Right cardiac atrium (tissue), 5 donors: ENCODE measurements at regions not wholly inside any gene's neighbourhood (a gene's known extent, or its start where the extent isn't known, plus 50 kb on each side); places are given as distances from the start of the nearest gene placed in this dataset.

Experiments
- ATAC-seq, 2 donors: fragments of 200-7000 bp; cut with Tn5 transposase; one replicate each; pipeline versions ENCODE4 v1.8.0 to v1.9.1; 2020; ENCODE audit warnings: moderate library complexity in 2 of 2, mild to moderate bottlenecking in 1 of 2
- DNase-seq, 3 donors: peaks; one replicate each; pipeline ENCODE4 v3.0.0-alpha.2; 2020
- H3K27ac ChIP-seq: one replicate; pipeline ENCODE4 v1.5.1; 2013; ENCODE audit warnings: mild to moderate bottlenecking, low read length, control low read depth, moderate library complexity
- H3K27me3 ChIP-seq: one replicate; pipeline ENCODE4 v1.6.1; 2013; ENCODE audit not compliant: control insufficient read depth, insufficient read depth
- H3K4me1 ChIP-seq: one replicate; pipeline ENCODE4 v1.6.1; 2013; ENCODE audit warnings: low read length; ENCODE audit not compliant: control insufficient read depth, insufficient read depth
- H3K4me3 ChIP-seq: one replicate; pipeline ENCODE4 v1.5.1; 2013; ENCODE audit warnings: low read length, control low read depth
- H3K9me3 ChIP-seq: one replicate; pipeline ENCODE4 v1.6.1; 2013; ENCODE audit warnings: low read length; ENCODE audit not compliant: control insufficient read depth
- WGBS: extraction: QIAGEN DNeasy Blood & Tissue Kit; methylation state at CpG from one replicate; pipeline ENCODE4 v1.1.7; 2013; 5-methylcytosine and 5-hydroxymethylcytosine counted together
- intact Hi-C, 4 donors: fragments of 100-400 bp; cut with DNase I; formaldehyde crosslinking; loops; one replicate each; pipeline versions ENCODE4 v1.11.0 to v1.14.0; 2022 to 2023
- donor health status: healthy with polysubstance abuse.
- donor health status: DM: no; HTN: yes; CAD: no.
- donor health status: DM: no; HTN: no; CAD: no.
- donor health status: DM: no; HTN: yes; CAD: no; lungs with severe emphysema.
- donor health status: DM: yes; HTN: yes; CAD: no.

DNA sequence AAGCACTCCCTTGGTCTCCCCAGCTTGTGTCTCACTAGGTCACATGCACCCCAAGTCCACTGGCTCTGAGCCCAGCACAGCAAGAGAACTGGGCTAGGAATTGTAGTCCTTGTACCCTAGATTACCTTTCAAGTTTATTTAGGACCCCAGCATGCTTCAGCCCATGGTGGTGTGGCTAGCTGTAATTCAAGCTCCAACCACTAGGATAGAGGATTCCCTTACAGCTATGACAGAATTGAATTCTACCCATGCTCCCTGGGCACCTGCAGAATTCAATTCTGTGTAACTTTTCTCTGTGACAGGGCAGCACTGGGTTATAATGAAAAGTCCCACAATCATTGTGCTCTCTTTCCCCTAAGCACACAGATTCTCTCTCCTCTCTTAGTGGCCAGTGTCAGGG is 253.8 kb upstream of the DMD start:
- no peaks in the 10 kb centered on the region for H3K4me1 ChIP-seq

DNA sequence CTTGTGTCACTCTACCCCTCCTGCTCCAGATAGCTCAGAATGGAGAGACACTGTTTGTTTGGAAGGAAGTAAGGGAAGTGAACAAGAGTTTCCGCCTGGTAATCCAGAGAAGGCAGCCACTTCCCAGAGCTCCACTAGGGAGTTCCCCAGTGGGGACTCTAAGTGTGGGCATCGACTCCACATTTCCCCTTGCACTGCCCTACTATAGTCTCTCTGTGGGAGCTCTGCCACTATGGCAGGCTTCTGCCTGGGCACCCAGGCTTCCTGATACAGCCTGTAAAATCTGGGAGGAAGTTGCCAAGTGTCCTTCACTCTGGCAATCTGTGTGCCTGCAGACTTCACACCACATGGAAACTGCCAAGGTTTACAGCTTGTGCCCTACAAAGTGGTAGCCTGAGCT is 245.8 kb upstream of the DMD start:
- H3K9me3 ChIP-seq = no peaks in the 10 kb centered on the region
- DNase-seq = no peak
- H3K4me3 ChIP-seq = no peak overlapping the region
- intact Hi-C loops = no loop called here
- no peak for ATAC-seq
- no peaks in the 10 kb centered on the region for H3K27me3 ChIP-seq
- no peak overlapping the region for H3K27ac ChIP-seq
- 80% methylated on average over 2 of the region's 2 CpGs for WGBS
- H3K4me1 ChIP-seq = no peaks in the 10 kb centered on the region

More for the DNA sequence above, 253.8 kb upstream of the DMD start:
- Histone ChIP-seq H3K27me3 (no peaks in the 10 kb centered on the region), H3K27ac (no peak overlapping the region), H3K4me3 (no peak overlapping the region), H3K9me3 (no peaks in the 10 kb centered on the region)
- DNase-seq (no peak), ATAC-seq (no peak)
- intact Hi-C loops = no loop called here

DNA sequence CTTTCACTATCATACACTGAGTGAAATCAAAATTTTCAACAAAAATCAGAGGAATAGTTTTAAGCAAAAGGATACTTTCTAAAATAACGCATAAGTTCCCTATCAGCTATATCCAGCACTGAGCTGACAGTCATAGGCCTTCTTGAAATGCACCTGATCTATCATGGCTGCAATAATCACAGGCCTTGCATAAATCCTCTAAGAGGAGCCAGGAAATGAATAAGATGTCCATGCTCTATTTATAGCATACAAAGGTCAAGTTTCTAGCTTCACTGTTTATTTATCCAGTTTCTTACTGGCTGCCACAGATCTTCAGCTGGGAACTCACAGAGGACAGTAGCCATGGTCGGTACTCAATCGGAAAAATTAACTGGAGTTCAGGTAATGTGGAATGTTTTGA is 235.9 kb upstream of the DMD start:
- no peak for ATAC-seq

DNA sequence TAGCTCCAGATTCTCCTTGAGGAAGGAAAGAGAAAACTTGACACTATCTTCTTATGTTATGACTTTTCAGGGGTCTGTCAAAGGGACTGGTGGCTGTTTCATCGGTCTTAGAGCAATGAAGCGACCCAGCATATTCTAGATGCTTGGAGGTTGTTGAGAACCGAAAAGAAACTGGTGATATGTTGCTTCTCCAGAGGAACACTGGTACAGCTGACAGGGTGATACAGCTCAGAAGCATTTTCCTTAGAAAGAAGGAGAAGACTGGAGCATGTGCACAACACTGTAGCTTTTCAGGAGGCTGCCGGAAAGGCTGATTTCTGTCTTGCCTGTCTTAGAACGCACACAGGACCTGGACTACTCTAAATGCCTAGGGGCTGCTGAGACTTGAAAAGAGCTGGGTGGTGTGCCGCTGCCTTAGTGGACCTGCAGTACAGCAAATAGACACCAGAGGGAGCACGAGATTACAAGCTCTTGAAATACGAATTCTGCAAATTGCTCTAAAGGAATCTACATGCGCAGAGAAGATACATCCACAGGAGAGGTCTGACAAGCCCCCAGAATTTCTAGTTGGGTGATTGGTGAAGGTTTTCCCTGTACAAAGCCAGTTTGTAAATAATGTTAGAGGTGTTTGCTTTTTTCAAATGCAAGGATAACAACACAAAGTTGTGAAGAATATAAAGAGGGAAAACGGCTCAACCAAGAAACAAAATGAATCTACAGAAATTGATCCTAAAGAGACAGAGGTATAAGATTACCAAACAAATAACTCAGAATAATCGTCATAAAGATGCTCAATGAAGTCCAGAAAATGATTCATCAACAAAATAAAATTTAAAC is 223.1 kb upstream of the DMD start:
- ATAC-seq (peak in 1 of 2 donors; percentile 40), DNase-seq (peak; percentile 35 to 53 (median 45))
- no peak overlapping the region for H3K27ac ChIP-seq
- H3K4me3 ChIP-seq = no peak overlapping the region
- WGBS = 26% methylated on average over 11 of the region's 11 CpGs
- H3K9me3 ChIP-seq = no peaks in the 10 kb centered on the region
- intact Hi-C loops = loop anchor here in 2 of 4 donors (5.0 to 10.0 kb wide), 2 partner anchors 868 to 870 kb away; no protein-coding TSS in a partner anchor
- no peaks in the 10 kb centered on the region for H3K4me1 ChIP-seq
- H3K27me3 ChIP-seq = no peaks in the 10 kb centered on the region

More for the DNA sequence above, 235.9 kb upstream of the DMD start:
- H3K4me3 ChIP-seq = no peak overlapping the region
- H3K27ac ChIP-seq = no peak overlapping the region
- no peaks in the 10 kb centered on the region for H3K4me1 ChIP-seq
- intact Hi-C loops = no loop called here
- no peaks in the 10 kb centered on the region for H3K27me3 ChIP-seq
- WGBS = 74% methylated on average over 3 of the region's 3 CpGs
- H3K9me3 ChIP-seq = no peaks in the 10 kb centered on the region
- no peak for DNase-seq

DNA sequence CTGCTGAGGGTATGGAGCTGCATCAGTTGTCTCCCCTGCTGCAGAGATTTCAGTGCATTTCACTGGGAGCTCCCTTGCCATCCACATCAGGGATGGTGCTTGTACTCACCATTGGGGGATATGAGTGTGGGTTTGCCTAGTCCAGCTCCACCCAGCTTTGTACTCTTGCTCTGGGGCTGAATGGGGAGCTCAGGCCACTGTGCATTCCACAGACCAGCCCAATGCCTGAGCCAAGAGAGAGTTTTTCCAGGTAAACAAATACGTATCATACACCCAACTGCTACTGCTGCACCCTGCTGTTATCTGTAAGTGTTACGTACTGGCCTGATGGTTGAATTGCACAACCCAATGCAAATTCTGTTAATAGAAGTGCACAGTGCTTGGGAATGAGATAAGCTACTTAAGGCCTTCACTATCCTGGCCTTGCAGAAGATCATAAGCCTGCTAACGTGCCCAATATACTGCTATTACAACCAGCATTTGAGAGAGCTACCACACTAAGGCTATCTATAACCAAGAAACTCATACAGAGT is 205.0 kb upstream of the DMD start:
- 60% methylated on average over 3 of the region's 3 CpGs for WGBS
- no peak for ATAC-seq
- no peaks in the 10 kb centered on the region for H3K27me3 ChIP-seq
- no peaks in the 10 kb centered on the region for H3K9me3 ChIP-seq
- H3K27ac ChIP-seq = no peak overlapping the region
- H3K4me1 ChIP-seq = no peaks in the 10 kb centered on the region
- no peak for DNase-seq
- intact Hi-C loops = no loop called here
- H3K4me3 ChIP-seq = no peak overlapping the region

DNA sequence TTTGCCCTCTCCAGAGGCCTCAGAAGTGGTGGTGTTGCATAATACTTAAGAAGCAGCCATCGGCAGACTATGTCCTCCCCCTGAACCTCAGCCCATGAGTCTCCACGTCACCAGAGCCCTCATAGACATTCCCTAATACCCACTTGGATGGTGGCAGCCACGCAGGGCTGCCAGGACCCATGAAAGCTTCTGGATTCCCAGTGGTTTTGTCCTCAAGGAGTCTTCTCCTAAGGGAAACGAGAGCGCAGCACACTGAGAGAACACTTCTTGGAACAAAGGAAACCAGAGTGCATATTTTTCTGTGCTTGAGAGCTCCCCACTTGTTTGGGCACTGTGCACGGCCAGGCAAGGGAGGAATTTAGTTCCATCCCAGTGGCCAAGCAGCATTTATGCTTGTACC is 204.1 kb upstream of the DMD start:
- Histone ChIP-seq H3K4me1 (no peaks in the 10 kb centered on the region), H3K27me3 (no peaks in the 10 kb centered on the region), H3K27ac (no peak overlapping the region), H3K9me3 (no peaks in the 10 kb centered on the region), H3K4me3 (no peak overlapping the region)
- DNase-seq (no peak), ATAC-seq (no peak)
- WGBS = 74% methylated on average over 6 of the region's 6 CpGs
- intact Hi-C loops = no loop called here

DNA sequence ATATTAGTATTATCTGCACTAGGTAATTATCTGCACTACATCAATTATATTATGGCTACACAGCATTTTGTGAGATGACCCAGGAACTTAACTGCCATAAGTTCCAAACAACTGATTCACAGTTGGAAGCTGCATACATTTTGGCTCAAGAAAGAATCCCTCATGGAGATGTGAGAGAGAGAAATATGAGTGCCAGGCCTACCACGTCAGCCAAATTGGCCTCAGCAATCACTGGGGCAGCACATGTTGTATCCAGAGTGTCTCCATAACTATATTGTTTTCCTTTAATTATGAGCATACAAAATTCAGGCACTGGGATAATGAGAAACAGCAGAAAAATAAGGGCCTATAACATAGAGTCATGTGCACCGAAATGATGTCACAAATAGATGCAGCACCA is 174.2 kb upstream of the DMD start:
- Histone ChIP-seq H3K4me3 (no peak overlapping the region), H3K27ac (no peak overlapping the region), H3K4me1 (no peaks in the 10 kb centered on the region), H3K9me3 (no peaks in the 10 kb centered on the region), H3K27me3 (no peaks in the 10 kb centered on the region)
- no peak for ATAC-seq
- no peak for DNase-seq
- intact Hi-C loops = no loop called here
- WGBS = 60% methylated on average over 2 of the region's 2 CpGs

DNA sequence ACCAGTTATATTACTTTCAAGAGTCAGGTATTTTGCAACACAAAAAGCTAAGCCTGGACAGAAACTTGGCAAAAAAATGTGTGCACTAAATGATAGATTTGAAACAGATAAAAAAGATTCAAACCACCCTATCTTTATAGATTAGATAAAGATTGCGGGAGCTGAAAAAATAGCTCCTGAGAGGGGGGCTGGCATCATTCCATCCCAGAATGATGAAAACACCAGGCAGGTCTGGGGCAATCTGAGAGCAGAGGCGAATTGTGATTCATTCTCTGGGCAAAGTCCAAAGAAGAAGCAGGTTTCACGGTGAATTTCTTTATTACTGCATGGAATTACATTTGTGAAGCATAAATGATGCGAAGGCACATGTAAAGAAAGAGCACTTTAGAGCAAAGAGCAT is 168.5 kb upstream of the DMD start:
- ATAC-seq = no peak
- H3K9me3 ChIP-seq = no peaks in the 10 kb centered on the region
- no peak for DNase-seq
- H3K4me3 ChIP-seq = no peak overlapping the region
- 64% methylated on average over 4 of the region's 4 CpGs for whole genome bisulfite sequencing
- H3K27ac ChIP-seq = no peak overlapping the region
- intact Hi-C loops = no loop called here
- no peaks in the 10 kb centered on the region for H3K27me3 ChIP-seq
- no peaks in the 10 kb centered on the region for H3K4me1 ChIP-seq

DNA sequence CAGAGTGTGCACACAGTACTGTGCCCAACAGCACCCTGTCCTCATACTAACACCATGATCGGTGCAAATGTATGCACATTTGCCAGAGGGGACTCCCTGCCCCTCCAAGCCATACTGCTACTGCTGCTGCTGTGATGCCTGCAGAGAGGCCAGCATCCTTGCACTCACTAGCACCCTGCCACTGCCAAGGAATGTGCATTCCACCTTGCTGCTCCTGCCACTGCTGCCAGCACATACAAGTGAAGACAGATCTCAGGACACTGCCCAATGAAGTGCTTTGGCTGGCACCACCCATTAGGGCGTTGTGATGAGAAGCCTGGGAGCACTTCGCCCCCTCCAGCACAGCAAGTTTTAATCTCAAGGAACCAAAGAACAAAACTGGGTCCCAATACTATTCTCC is 146.3 kb upstream of the DMD start:
- H3K4me3 ChIP-seq = no peak overlapping the region
- ATAC-seq (peak in 1 of 2 donors; percentile 32), DNase-seq (peak in 2 of 3 donors; percentile 14 to 25)
- 66% methylated on average over 3 of the region's 3 CpGs for WGBS
- no peaks in the 10 kb centered on the region for H3K27me3 ChIP-seq
- H3K9me3 ChIP-seq = no peaks in the 10 kb centered on the region
- no peak overlapping the region for H3K27ac ChIP-seq
- no peaks in the 10 kb centered on the region for H3K4me1 ChIP-seq
- intact Hi-C loops = no loop called here

DNA sequence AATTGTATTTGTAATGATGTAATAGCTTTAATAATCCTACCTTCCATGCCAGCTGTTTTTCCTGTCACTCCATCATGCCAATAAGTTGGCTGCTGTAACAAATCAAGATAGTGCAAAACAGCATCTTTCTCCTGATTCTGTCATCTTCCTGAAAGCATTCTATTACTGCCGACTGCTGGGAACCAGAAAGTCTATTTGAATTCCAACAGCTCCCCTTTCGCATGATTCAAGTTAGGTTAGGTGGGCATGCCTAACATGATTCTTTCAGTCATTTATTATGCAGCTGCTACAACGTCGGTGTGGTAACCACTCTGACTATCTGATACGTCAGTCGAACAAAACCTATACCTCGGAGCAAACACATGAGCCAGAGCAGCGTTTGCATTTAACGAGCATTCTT is 127.9 kb upstream of the DMD start:
- intact Hi-C loops = loop anchor here in 1 of 4 donors (10.0 kb wide), 1 partner anchor 144 kb away; no protein-coding TSS in a partner anchor

DNA sequence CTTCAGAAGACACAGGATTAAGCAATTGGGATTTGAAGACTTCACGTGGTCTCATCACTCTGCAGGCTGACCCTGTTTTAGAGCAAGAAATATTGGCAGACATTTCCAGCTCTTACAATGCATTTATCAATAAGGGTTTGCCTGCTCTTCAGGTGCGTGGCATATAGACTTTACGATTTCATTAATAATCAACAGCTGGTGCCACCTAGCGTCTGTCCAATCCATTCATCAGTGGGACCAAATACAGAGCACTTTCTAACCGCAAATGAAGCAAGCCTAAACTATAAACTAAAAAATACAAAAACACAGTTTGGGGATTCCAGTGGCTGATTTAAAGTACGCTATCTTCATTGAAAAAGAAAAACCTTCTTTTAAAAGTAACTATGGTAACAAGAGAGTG is 125.4 kb upstream of the DMD start:
- WGBS = 16% methylated on average over 6 of the region's 6 CpGs
- intact Hi-C loops = loop anchor here in 1 of 4 donors (10.0 kb wide), 1 partner anchor 142 kb away; no protein-coding TSS in a partner anchor
- Histone ChIP-seq H3K4me1 (no peaks in the 10 kb centered on the region), H3K27me3 (no peaks in the 10 kb centered on the region), H3K9me3 (no peaks in the 10 kb centered on the region), H3K27ac (no peak overlapping the region), H3K4me3 (no peak overlapping the region)
- DNase-seq = no peak
- no peak for ATAC-seq

More for the DNA sequence above, 127.9 kb upstream of the DMD start:
- ATAC-seq = no peak
- Histone ChIP-seq H3K9me3 (no peaks in the 10 kb centered on the region), H3K4me3 (peak overlapping the region; percentile 35), H3K27ac (no peak overlapping the region), H3K27me3 (no peaks in the 10 kb centered on the region), H3K4me1 (no peaks in the 10 kb centered on the region)
- DNase-seq = no peak
- 20% methylated on average over 9 of the region's 9 CpGs for WGBS
